NB4 (cell line): ENCODE measurements at regions not wholly inside any gene's neighbourhood (a gene's known extent, or its start where the extent isn't known, plus 50 kb on each side); places are given as distances from the start of the nearest gene placed in this dataset.

ENCODE experiments used
- POLR2A ChIP-seq: IDR thresholded peaks from 2 replicates; pipeline ENCODE4 v1.6.1; 2011; ENCODE audit warnings: mild to moderate bottlenecking; ENCODE audit not compliant: insufficient read length; ENCODE audit errors: extremely low read depth
- TF ChIP-seq, protein P1 (sequence below): IDR thresholded peaks from one replicate; pipeline ENCODE4 v1.5.1; 2012; ENCODE audit warnings: low read depth, low read length

GRCh38 chr6:11363881-11364576 lies 131.6 kb upstream of the NEDD9 start:
- TF ChIP-seq, protein P1, sequence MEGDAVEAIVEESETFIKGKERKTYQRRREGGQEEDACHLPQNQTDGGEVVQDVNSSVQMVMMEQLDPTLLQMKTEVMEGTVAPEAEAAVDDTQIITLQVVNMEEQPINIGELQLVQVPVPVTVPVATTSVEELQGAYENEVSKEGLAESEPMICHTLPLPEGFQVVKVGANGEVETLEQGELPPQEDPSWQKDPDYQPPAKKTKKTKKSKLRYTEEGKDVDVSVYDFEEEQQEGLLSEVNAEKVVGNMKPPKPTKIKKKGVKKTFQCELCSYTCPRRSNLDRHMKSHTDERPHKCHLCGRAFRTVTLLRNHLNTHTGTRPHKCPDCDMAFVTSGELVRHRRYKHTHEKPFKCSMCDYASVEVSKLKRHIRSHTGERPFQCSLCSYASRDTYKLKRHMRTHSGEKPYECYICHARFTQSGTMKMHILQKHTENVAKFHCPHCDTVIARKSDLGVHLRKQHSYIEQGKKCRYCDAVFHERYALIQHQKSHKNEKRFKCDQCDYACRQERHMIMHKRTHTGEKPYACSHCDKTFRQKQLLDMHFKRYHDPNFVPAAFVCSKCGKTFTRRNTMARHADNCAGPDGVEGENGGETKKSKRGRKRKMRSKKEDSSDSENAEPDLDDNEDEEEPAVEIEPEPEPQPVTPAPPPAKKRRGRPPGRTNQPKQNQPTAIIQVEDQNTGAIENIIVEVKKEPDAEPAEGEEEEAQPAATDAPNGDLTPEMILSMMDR: no peak
- no peak for TF ChIP-seq POLR2A
